GM18867 (cell line): ENCODE measurements at regions not wholly inside any gene's neighbourhood (a gene's known extent, or its start where the extent isn't known, plus 50 kb on each side); places are given as distances from the start of the nearest gene placed in this dataset.

Experiments used
- ATAC-seq: cut with Tn5 transposase; IDR thresholded peaks from one replicate; pipeline ENCODE4 v1.9.1; 2021; ENCODE audit warnings: mild to moderate bottlenecking, moderate library complexity; ENCODE audit not compliant: unreplicated experiment

DNA sequence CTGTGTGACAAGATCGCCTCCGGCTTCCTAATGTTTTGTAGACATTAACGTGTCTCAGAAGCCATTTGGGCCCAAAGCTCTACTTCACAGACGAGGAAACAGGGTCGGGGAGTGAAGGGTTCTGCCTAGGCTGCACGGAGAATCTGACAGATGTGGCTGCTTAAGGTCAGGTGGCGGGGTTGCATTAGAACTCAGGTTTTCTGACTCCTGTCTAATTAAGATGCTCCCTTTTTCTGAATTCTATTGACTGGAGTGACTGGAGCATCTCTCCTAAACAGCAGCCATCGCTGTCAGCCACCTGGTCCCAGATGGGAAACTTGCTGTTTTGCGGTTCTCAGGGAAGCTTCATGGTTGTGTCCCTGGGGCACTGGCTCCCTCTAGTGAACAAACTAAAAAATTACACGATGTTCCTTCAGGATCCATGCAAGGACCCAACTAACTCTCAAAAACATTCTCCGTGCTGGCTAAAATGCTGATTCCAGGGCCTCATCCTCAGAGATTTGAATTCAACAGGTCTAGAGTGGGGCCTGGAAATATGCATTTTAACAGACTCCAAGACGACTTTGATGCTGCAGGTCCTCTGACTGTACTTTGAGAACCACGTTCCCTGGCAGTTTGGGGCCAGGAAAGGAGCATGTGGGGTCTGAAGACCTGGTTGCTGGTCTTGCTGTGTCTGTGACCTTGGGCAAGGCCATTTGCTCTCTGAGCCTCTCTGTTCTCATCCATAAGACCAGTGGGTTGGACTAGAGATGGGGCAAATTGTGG, 117.4 kb downstream of the IRF8 start:
- ATAC-seq = no peak

DNA sequence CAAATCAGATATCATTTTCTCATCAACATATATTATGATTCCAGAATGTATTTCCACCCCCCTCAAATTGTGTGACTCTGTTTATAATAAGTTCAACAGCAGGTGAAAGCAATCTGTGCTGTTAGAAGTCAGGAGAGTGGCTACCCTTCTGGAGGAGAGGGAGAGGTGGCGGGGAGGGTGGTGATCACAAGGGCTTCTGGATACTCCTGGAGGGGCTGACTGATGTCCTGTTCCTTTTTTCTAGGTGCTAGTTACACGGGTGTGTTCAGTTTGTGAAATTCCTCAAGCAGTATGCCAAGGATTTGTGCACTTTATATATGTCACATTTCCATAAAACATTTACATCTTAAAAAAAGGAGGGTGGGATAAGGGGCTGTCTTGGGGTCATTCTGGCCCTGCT, 119.1 kb downstream of the IRF8 start:
- ATAC-seq = no peak

DNA sequence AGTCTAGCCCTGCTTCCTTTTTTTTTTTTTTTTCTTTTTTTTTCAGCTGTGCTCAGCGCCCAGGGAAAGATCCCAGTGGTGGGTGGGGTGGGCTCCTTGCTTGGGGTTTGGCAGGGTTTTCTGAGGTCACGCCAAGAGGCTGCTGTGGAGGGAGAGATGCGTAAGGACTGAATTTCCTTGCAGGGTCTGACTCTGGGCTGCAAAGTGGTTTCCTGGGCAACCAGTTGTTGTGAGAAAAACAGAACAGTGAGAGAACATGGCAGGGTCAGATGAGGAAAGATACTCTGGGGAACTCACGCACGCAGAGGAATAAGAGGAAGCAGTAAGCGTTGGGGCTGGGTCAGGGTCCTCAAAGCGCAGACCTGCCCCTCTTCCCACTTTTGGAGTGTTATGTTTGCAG, 119.5 kb downstream of the IRF8 start:
- ATAC-seq = no peak

DNA sequence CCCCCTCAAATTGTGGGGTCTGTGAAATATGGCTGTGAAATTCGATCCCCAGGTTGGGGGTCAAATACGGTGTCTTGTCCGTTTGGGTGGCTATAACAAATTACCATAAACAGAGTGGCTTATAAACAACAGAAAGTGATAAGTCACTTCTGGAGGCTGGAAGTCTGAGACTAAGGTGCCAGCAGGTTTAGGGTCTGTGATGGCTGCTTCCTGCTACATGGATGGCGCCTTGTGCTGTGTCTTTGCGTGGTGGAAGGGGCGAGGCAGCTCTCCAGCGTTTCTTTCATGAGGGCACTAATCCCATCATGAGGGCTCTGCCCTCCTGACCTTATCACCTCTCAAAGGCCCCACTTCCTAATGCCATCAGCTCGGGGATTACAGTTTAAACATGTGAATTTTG, 120.0 kb downstream of the IRF8 start:
- ATAC-seq = no peak

DNA sequence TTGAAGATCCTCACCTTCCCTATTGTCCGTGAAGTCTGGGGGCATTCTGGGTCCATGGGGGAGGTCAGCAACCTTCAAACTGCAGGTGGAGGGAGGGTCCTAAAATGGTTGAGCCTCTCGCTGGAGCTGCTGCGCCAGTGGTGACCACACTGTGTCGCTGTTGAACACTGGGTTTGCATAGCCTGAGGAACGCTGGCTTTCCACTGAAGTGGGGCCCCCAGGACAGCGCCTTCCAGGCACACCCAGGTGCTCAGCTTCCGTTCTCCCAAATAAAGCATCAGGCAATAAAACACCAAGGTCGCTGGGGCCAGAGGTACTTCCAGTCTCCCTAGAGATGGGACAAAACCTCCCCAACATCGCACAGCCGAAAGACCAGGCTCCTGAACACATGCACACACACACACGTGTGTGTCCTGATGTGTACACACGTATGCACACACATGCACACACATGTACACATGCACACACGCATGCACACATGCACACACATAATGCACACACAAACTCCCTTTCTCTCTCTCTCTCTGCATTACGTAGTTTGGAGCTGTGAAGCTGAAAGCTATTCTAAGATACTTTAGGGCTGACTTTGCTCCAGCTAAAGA, 120.6 kb downstream of the IRF8 start:
- no peak for ATAC-seq

DNA sequence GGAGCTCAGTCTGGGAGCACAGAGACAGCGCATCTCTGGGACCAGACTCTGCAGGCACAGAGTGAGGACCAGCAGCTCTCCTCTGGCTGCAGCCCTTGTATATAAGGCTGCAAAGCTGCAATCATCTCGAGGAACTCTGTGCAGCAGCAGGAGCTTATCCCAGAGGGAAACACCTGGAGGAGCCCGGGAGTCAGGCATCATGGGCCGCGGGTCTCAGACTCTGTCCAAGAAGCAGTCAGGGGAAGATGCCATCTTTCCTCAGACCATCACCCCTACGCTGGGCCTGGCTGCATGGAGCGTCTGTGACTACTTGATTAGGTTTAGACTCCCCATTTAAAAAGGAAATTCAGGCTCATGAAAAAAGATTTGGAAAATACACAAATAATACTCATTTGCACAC, 122.0 kb downstream of the IRF8 start:
- ATAC-seq = no peak

DNA sequence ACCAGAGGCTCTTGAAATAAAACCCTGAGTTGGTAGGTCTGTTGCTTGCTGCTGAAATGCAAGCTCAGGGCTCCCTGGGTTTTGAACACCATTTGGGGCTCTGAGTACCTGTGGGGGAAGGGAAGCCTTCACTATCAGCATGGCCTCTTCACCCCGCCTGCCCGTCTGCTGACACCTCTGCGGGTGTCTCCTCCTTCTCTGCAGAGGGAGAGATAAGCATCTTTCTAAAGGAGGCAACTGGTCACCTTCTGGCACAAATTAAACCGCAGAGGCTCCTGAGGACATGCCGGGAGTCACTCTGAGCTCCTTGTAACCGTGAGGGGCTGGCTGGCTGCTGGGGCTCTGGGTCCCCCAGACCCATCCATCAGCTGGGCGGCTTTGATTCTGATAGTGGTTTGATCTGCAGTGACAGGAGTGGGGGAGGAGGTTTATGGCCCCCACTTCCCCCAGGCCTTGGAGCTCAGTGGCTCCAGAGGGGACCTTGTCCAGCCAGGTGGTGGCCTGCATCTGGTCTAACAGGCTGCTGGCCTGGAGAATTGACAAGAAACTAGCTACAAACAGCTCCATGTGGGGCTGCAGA, 123.5 kb downstream of the IRF8 start:
- ATAC-seq = no peak

DNA sequence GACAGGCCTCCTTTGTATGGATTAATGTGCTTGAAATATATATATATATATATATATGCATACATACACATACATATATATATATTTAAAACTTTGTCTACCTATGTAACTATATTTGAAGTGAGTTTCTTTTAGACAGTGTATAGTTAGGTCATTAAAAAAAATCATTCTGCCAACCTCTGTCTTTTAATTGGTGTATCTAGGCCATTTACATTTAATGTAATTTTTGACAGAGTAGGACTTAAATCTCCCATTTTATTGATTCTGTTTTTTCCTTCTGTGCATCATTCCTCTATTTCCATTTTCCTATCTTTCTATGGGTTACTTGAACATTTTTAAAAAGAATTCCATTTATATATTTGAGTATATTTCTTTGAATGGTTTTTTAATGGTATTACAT, 125.2 kb downstream of the IRF8 start:
- no peak for ATAC-seq

DNA sequence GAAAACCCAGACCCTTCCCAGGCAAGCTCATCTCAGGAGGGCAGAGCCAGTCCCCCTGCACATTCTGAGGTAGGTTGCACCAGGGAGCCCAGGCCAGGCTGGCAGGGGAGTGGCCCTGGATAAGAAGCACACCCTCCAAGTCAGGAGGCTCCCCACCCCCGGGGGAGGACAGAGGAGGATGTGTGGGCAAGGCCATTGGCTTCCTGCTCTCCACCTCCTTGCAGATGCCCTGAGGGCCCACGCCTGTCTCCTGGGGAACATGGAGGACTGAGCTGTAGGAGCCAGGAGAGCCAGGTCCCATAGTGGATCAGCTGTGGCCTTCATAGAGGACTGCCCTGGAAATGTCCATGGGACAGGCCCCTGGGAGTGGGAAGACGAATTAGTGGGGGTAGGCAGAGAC, 126.7 kb downstream of the IRF8 start:
- no peak for ATAC-seq

DNA sequence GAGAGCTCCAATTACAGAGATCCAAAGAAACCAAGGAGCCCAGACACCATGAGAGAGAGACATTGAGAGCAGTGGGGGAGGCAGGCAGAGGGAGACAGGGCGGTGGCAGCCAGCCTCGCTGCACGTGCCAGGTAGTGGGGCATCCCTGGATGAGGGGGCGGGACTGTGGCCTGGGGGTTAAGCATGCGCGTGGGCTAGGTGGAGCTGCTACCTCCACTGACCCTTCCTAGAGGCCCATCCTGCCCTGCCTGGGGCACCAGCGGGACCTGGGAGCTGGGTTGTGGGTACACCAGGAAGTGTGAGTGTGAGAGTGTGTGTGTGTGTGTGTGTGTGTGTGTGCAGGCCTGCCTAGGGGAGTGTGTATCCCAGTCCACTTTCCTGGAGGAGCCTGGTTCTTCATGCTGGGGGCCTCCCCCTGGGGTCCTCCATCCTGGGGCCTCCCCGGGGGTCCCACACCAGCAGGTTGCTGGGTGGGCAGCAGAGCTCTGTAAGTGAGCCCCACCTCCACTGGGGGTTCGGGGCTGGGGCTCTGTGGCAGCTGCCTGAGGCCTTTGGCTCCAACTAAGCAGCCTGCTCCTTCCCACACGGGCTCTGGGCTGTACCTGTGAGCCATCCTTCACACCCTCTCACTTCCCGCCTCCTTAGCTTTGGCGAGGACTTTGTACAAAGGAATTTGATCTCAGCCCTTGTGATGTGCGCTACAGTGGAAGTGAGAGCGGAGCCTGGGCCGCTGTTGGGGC, 127.4 kb downstream of the IRF8 start:
- no peak for ATAC-seq

DNA sequence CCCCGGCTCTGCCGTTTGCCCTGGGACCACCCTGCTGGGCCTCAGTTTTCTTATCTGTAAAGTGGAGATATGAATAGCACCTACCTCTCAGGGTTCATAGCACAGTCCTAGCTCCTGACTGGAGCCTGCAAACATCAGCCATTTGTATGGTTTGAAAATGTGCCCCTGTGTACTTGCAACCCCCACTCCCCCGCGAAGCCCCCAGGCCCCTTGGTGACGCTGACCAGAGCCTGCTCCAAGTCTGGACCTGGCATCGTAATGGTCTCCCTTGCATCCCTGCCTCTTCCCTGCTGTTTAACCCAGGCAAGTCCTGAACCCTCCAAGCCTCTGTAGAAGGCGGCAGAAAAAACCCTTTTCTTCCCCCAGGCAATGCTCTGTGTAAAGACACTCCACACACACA, 128.0 kb downstream of the IRF8 start:
- no peak for ATAC-seq

DNA sequence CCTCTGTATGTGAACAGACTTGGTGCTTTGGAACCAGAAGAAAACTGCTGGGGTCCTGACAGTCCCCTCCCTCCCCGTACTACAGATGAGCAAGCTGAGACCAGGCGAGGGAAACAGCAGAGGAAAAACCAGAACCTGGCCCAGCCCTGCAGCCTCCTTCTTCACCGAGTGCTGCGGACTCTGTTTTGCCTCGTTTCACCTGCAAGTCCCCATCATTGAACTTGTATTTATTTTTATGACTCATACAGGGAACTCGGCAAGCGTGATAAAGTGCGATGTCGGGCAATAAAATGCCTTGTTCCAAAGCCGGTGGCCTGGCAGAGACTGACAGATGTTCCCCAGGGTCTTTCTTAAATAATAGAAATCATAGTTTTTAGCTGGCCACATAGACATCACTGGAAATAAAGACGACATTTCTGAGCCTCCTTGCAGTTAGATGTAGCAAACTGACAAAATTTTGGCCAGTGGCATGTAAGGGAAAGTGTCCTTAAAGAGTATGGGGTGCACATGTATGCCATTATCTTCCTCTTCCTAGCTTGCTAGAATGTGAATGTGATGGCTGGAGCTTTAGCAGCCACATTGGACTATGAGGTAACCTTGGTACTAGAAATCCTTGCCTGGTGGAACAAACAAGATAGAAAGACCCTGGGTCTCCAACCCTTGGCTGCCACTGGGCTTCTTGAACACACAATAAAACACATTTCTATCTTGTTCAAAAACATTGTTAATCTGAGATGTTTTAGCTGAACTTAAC, 128.6 kb downstream of the IRF8 start:
- no peak for ATAC-seq

DNA sequence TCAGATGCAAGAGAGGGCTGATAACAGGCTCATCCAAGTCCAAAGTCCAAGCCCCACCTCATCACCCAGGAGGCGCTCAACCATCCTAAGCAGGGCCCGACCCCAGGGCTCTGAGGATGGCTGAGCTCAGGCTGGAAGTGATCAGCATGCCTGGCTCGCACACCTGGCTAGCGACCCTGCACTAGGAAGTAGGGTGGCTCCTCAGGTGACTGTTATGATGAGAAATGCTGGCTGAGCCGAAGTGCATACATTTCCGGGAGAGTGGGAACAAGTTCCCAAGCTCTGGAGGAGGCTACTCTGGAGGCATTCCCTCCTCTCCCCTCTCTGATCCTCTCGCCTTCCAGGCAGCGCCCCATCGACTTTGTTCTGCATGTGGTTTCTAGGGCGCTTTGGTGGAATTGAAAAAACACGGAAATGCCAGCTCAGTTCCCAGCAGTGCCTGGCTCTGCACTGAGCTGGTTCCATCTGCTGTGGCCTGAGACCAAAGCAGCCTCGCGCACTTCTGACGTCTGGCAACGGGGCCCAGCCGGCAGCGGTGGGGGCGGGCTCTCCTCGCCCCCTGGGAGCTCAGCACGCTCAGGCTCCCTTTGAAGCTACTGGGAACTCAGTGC, 130.3 kb downstream of the IRF8 start:
- ATAC-seq = no peak

DNA sequence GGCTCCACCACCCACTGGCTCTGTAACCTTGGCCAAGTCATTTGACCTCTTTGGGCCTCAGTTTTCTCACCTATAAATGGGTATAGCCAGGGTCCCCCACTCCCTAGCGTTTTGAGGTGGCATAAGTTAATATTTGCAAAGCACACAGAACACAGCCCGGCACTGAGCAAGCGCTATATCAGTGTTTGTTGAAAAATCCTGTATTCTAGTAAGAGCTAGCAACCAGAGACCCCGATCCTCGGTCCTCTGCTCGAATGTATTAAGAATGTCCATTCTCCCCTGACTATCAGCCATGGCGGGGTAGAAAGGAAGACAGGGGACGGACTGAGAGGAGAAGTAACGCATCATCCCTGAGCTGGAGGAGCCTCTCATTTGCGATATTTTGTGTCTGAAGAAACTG, 131.2 kb downstream of the IRF8 start:
- ATAC-seq = no peak

DNA sequence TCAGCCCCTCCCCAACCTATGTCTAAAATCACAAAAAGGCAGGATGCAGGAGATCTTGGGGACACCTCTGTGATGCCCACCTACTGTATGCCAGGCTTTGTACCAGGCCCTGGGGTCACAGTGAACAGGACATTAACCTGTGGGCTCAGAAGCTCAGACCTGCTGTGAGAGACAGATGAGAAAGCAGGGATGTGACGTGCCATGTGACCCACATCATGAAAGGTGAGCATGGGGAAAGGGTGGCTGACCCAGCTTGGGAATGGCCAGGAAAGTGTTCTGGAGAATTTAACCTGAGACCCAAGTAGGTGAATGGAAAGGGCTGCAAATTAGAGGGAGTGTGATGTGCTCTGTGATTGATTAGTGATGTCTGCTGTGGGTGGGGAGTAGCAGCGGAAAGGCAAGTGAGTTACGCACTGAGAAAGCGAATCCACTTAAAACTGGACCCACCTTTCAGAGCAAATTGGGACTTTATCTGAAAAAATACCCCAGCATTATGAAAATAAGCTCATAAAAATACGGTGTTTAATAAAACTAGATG, 132.2 kb downstream of the IRF8 start:
- ATAC-seq = no peak

DNA sequence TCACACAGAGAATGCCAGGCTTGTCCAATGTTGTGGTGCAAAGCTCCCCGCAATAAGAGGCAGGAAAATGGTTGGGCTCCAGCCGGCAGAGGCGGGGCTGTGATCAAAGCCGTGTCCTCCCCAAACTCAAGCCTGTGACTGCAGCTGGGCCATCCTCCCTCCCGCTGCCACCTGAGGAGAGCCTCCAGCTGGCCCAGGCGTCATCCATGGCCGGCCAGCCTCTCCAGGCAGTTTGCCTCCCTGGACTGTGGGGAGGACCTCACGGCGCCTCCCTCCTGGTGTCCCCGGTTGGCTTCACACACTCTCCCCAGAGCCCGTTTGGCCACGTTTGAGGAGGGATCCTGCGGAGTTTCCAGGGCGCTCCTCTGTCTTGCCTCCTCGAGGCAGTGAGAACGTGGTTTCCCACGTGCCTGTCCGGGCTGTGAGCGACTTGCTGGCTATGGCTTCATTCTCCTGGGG, 134.1 kb downstream of the IRF8 start:
- no peak for ATAC-seq

DNA sequence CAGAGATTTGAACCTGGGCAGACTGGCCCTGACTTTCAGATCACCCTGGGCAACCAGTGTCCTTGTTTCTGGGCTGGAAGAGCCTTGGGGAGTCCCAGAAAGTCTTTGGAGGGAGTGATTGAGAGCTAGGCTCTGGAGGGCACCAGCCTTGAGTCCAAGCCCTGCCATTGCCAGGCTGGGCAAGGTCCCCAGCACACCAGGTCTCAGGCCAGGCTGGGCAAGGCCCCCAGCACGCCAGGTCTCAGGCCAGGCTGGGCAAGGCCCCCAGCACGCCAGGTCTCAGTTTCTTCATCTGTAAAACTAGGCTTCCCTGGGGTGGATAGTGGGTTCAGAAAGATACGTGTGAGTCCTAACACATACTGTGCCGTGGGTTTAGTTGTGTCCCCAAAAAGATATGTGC, 135.0 kb downstream of the IRF8 start:
- no peak for ATAC-seq

DNA sequence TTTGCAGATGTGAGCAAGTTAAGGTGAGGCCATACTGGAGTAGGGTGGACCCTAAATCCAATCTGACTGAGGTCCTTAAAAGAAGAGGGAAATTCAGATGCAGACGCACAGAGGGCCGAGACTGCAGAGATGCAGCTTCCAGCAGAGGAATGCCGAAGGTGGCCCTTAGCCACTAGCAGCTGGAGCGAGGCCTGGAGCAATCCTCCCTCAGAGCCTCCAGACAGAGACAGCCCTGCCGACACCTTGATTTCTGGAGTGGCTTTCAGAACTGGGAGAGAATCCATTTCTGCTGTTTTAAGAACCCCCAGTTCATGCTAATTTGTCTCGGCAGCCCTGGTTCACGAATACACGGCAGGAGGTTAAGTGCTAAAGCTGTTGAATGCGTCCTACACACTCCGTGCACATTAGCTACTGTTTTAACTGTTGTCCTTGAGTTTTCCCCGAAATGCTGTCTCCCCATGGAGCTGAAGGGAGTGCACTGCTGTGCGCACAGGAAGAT, 135.5 kb downstream of the IRF8 start:
- no peak for ATAC-seq

DNA sequence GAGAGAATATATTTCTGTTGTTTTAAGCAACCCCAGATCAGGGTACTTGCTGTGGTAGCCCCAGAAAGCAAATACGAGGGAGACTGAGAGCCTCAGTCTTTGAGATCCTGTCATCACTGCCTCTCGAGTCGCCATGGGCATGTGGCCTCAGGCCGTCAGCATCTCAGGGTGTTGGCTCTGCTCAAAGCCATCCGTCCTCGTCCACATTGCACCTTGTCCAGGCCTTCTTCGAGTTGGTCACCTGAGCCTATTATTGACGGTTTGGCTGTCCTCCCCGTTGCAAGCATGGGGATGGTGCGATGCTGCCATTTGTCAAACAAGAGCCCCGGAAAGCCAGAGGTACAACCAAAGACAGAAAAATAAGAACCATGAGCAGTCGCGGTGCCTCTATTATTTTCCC, 136.9 kb downstream of the IRF8 start:
- no peak for ATAC-seq
